HuH-7.5 (cell line): ENCODE measurements at regions not wholly inside any gene's neighbourhood (a gene's known extent, or its start where the extent isn't known, plus 50 kb on each side); places are given as distances from the start of the nearest gene placed in this dataset.
"Not testable (repeated sequence)": the region's sequence is repeated elsewhere in the genome, so short reads cannot be mapped to it uniquely, and the experiment has no call there.

Experiments used
- DNase-seq: peaks from one replicate; pipeline ENCODE4 v3.0.0; 2011; ENCODE audit warnings: low spot score

DNA sequence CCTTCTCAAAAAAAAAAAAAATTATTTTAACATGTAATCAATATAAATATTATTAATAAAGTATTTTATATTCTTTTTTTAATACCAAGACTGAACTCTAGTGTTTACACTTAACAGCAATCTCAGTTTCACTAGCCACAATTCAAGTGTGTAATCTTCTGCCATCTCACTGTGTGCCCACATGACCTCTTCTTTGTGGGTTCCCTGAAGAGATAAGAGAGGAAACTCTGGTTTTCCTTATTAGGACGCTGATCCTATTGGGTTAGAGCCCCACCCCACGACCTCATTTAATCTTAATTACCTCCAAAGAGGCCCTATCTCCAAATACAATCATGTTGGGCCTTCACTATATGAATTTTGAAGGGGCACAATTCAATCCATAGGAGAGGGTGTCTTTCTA is 177.6 kb downstream of the STK31 start:
- DNase-seq = no peak

- no peak for DNase-seq
Measured at GRCh38 chr7:23888958-23889357, 178.9 kb downstream of the STK31 start.

DNA sequence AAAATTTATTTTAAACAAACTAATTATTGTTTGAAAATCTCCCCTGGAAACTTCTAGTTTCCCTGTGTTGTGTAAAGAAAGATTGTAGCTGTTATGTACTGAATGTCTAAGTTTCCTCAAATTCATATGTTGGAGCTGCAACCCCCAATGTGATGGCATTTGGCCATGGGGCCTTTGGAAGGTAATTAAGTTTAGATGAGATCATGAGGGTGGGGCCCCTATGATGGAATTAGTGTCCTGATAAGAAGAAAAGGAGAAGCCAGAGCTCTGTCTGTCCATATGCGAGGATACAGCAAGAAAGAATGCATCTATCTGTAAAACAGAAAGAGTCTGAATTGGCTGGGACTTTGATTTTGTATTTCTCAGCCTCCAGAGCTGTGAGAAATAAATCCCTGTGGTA is 179.5 kb downstream of the STK31 start:
- no peak for DNase-seq

DNA sequence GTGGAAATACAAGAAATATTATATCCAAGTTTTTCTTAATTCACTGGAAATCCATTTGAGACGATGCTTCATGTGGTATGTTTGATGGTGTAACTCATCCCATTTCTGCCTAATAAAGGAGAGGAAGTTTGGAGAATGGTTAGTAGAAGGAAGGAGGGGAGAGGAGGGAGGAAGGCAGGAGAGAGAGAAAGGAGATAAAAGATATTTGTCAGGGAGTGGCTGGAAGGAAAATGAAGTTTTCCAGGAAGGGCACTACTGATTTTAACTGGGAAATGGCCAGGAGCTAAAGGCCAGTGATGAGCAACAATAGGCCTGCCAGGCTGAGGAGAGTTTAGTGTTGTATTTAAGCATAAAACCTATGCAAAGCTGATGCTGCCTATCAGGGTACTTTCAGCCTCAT is 182.0 kb downstream of the STK31 start:
- no peak for DNase-seq

DNA sequence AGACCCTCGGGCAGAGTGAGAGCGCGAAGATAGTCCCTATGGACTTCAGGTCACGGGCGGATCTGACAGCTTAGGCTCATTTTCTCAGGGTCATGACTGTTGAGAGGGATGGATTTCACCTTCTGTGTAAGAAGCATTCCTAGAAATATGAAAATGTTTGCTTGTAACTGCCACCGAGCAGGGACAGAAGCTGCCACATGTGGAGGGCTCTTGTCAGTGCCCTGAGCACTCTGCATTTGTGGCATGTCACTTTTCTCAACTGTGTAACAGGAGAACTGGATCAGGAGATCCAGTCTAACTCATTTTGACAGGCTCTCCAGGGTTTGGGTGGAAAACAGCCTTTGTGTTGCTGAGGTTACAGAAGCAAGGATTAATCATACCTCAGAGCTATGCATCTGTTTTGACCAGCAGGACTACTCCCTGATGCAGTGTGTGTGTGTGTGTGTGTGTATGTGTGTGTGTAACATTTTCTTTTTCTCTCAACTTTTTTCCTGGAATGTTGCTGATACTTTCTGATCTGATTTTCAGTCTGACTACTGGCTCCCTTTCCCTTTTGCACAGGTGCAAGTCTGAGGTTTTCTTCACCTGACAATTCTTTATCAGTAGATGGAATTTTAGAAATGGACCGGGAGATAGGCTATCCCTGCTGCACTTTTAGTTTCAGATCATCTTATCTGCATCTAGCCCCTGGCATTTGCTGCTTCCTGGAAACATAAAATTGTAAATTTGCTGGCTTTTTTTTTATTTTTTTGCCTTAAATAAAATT is 183.3 kb downstream of the STK31 start:
- no peak for DNase-seq

DNA sequence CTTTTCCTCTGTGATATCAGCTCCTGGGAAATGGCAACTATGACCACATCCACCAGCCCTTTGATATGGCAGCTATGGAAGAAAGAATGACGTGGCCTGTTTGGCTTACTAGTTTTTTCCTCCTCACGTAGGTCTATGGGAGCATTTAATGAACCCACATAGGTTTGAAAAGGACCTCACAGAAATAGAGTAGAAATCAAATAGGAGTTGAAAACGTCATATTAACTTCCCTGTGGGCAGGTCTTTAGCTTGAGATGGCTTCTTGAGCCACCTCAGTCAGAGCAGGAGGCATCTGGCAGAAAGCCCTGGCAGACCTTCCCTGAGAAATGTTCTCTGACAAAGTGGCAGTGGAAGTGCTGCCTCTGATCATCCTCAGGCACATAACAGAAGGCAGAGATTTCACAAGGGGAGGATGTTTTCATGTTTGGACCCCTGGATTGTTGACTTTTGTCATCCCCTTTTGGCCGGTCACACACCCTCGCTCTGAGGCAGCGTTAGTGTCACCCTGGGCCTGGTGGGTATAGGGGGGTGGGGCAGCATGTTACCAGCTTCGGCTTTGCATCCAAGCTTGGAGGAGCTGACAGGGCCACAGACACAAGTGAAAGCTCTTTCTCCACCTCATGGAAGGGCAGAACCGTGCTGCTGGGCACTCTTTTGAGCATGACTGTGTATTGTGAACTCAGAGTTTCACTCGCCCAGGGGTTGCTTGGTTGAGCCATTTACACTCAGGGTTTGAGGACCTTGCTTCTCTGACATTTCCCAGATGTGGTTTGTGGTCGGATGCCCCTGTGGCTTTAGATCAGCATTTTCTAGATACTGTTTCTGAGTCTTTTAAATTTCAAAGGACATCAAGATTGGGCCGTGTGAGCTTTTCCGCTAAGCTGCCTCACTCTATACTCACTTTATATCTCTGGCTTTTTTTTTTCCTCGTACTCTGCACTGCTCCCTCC is 184.2 kb downstream of the STK31 start:
- DNase-seq = no peak

DNA sequence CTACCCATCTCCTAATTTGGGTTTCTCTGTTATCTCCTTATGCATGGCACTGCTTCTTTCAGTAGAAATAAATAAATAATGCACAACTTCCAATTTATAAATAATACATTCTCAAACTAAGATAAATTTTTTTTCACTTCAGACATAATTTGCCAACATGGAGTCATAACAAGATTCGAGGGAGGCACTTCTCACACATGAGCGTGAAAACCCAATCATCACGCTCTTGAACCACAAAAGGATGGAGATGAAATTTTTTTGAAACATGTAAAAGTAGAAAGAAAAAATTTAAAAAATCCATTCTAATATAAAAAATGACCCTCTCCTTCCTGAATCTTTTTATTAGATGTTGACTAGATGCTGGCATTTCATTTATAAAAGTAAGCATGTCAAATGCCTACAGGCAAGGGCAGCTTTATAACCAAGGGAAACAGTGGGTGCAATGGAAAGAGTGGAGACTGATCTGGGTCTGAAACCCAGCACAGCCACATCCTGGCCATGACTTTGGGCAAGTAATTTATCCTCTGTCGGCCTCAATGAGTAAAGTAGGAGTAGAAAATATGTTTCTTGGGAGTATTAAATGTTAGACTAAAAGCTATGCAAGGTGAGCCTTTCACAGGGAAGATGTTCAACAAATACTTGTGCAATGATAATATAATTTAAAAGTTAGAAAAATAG is 185.0 kb downstream of the STK31 start:
- DNase-seq = no peak

GRCh38 chr7:23895666-23896096 is 185.7 kb downstream of the STK31 start:
- DNase-seq = no peak

DNA sequence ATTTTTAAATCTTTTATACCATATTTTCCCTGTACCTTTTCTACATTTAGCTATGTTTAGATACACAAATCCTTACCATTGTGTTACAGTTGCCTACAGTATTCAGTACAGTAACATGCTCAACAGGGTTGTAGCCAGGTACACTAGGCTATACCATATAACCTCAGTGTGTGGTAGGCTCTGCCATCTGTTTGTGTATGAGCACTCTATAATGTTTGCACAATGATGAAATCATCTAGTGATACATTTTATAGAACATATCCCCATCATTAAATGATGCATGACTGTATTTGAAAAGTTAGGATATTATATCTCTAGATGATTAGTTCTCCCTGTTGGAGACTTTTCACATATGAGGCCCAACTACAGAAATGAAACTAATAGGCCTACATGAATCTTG is 188.6 kb downstream of the STK31 start:
- no peak for DNase-seq

DNA sequence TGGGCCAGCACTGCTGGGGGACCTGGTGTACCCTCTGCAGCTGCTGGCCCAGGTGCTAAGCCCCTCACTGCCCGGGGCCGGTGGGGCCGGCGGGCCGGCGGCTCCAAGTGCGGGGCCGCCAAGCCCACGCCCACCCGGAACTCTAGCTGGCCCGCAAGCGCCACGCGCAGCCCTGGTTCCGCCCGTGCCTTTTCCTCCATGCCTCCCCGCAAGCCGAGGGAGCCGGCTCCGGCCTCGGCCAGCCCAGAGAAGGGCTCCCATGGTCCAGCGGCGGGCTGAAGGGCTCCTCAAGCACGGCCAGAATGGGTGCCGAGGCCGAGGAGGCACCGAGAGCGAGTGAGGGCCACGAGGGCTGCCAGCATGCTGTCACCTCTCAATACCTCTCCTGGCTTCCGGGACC is 194.9 kb downstream of the STK31 start:
- not testable (repeated sequence) for DNase-seq

- DNase-seq = no peak
Measured at GRCh38 chr7:23907012-23907411, 197.0 kb downstream of the STK31 start.

DNA sequence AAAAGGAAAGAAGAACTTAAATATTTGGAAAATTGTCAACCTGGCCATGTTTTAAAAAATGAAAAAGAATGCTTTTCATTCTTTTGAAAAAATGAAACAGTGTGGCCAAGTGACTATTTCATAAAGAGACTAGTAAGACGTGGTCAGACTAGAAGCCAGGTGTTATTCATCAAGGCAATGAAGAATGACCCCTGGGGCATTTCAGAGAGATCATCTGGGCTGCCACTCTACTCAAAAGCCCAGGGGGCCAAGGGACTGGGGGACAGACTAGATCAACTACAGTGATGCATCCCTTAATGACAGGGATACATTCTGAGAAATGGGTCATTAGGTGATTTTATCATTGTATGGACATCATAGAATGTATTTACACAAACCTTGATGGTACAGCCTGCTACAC is 199.4 kb downstream of the STK31 start:
- no peak for DNase-seq

DNA sequence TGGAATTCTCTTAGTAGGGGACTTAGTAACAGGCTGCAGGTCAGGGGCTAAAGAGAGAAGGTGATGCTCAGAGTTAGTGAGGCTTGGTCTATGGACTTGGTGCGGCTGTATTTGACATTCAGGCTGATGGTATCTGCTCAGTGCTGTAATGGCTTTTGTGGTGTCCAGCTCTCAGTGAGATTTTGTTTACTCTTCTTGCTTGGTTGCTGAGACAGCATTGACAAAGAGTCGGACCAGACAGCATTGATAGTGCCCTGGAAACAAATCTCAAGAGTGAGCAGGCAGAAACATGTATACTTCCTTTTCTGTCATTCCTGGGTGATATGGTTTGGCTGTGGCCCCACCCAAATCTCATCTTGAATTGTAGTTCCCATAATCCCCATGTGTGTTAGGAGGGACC is 202.0 kb downstream of the STK31 start:
- DNase-seq = no peak

DNA sequence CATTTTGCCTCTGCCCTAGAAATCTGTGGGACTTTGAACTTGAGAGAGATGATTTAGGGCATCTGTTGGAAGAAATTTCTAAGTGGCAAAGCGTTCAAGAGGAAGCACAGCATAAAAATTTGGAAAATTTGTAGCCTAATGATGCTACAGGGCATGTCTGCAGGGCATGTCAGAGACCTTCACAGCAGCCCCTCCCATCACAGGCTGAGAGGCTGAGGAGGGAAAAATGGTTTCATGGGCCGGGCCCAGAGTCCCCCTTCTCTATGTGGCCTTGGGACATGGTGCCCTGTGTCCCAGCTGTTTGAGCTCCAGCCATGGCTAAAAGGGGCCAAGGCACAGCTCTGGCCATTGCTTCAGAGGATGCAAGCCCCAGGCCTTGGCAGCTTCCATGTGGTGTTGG is 203.0 kb downstream of the STK31 start:
- DNase-seq = no peak

GRCh38 chr7:23915236-23915635 is 205.2 kb downstream of the STK31 start:
- DNase-seq = no peak

DNA sequence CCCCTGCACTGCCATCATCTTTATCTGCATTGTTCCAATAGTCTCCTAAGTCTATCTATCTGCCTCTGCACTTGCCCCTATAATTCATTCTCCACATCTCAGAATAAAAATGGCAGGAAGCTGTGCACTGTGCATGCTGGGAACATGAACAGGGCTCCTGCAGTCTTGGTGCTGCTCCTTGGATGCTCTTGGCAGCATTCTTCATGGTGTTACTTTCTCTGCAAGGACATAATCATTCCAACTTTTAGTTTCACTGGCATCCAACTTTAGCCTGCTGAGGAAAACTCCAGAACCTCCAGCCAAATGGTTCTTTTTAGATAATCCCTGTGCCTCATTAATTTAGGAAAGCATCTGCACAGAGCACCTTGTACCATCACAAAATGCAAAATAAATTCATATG is 208.3 kb downstream of the STK31 start:
- DNase-seq = no peak

DNA sequence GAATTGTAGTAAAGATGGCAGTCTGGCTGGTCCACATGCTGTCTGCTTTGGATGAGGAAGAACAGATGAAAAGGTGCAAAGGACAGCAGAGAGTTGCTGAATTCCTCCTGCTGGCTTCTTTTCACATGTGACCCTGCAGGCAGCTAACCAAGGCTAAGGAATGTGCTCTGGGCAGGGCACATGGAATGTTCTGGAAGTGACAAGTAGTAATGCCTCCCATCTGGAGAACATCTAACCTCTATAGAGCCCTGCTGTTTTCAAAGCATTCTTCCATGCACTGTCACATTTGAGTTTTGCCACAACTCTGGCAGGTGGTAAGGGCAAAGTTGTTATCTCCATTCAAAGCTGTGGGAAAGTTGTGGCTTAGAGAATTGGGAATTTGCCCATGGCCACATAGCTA is 208.8 kb downstream of the STK31 start:
- DNase-seq = no peak

GRCh38 chr7:23925088-23925487 is 215.1 kb downstream of the STK31 start:
- no peak for DNase-seq

- no peak for DNase-seq
Measured at GRCh38 chr7:23927709-23928417, 217.8 kb downstream of the STK31 start.

GRCh38 chr7:23928418-23928775 is 218.4 kb downstream of the STK31 start:
- DNase-seq = no peak

- DNase-seq = no peak
Measured at GRCh38 chr7:23930312-23930711, 220.3 kb downstream of the STK31 start.

GRCh38 chr7:23931633-23932032 is 221.6 kb downstream of the STK31 start:
- no peak for DNase-seq
